AG04449 (cell line): ENCODE measurements at regions not wholly inside any gene's neighbourhood (a gene's known extent, or its start where the extent isn't known, plus 50 kb on each side); places are given as distances from the start of the nearest gene placed in this dataset.

Experiments
- CTCF ChIA-PET: fragments of 350-600 bp; formaldehyde crosslinking; extraction: SDS; loops from one replicate; lab custom pipeline; 2021; ENCODE audit warnings: antibody characterized with exemption; lab: Yijun Ruan, JAX
- POLR2A ChIA-PET: fragments of 400-600, 350-600 bp; formaldehyde crosslinking; extraction: SDS; loops from one replicate; lab custom pipeline; 2020; ENCODE audit warnings: antibody characterized with exemption, inconsistent platforms; lab: Yijun Ruan, JAX
- DNase-seq: peaks from one replicate; pipeline ENCODE4 v3.0.0-alpha.2; 2010; ENCODE audit warnings: low read depth, low spot score
- H3K4me3 ChIP-seq: 2 replicates; pipeline ENCODE4 v1.5.1; 2011; ENCODE audit warnings: low read depth, mild to moderate bottlenecking, control low read depth, low read length
- TF ChIP-seq, protein P1 (sequence below): IDR thresholded peaks from one replicate; pipeline ENCODE4 v1.5.1; 2011; ENCODE audit warnings: mild to moderate bottlenecking, moderate library complexity, low read length, control low read depth, inconsistent platforms; ENCODE audit not compliant: insufficient read depth; ENCODE audit errors: missing control alignments

GRCh38 chr3:152779653-152780052, 55.3 kb upstream of the P2RY1 start:
- TF ChIP-seq, protein P1, sequence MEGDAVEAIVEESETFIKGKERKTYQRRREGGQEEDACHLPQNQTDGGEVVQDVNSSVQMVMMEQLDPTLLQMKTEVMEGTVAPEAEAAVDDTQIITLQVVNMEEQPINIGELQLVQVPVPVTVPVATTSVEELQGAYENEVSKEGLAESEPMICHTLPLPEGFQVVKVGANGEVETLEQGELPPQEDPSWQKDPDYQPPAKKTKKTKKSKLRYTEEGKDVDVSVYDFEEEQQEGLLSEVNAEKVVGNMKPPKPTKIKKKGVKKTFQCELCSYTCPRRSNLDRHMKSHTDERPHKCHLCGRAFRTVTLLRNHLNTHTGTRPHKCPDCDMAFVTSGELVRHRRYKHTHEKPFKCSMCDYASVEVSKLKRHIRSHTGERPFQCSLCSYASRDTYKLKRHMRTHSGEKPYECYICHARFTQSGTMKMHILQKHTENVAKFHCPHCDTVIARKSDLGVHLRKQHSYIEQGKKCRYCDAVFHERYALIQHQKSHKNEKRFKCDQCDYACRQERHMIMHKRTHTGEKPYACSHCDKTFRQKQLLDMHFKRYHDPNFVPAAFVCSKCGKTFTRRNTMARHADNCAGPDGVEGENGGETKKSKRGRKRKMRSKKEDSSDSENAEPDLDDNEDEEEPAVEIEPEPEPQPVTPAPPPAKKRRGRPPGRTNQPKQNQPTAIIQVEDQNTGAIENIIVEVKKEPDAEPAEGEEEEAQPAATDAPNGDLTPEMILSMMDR, result no peak
- no peak for DNase-seq
- no peak overlapping the region for H3K4me3 ChIP-seq
- ChIA-PET POLR2A (no interaction called here), CTCF (no interaction called here)

- CTCF ChIA-PET, result no interaction called here
- DNase-seq, result no peak
- H3K4me3 ChIP-seq, result no peak overlapping the region
- POLR2A ChIA-PET, result no interaction called here
- TF ChIP-seq, protein P1, result no peak
These were observed 54.4 kb upstream of the P2RY1 start for GRCh38 chr3:152780553-152780952.

DNA sequence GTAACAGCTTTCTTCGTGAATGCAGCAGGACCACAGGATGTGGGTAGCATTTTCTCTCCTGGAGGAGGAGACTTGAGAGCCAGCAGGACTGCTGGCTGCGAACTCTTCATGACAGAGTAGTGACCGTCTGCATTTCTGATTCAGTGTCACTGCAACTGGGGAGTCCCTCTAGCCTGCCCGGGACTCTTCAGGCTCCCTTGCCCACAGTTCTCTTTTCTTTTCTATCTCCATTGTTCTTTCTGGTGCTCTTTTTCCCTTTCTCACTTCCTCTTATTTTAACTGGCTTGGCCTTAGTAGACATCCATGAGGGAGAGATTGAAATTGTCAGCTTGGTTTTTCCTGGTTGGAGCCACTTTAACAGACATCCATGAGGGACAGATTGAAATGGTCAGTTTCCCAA, 49.9 kb upstream of the P2RY1 start:
- no peak for DNase-seq
- ChIA-PET CTCF (no interaction called here), POLR2A (no interaction called here)
- TF ChIP-seq, protein P1, result no peak
- H3K4me3 ChIP-seq, result no peak overlapping the region
